HEK293 (cell line): ENCODE measurements at regions not wholly inside any gene's neighbourhood (a gene's known extent, or its start where the extent isn't known, plus 50 kb on each side); places are given as distances from the start of the nearest gene placed in this dataset.

Experiments used
- KLF1 ChIP-seq: fragments of 450-650 bp; formaldehyde crosslinking; IDR thresholded peaks from 2 replicates; pipeline ENCODE4 v1.5.1; 2016; ENCODE audit warnings: missing biosample characterization, missing genetic modification characterization
- ZNF274 ChIP-seq, 2 experiments: fragments of 200-500 bp in 1 of 2; fragments of 450-650 bp in 1 of 2; sonication (Bioruptor generic) in 1 of 2; formaldehyde crosslinking in 1 of 2; IDR thresholded peaks; 2 replicates each; pipeline versions ENCODE4 v1.5.1 to v1.6.1; 2014 to 2016; ENCODE audit warnings: borderline replicate concordance in 1 of 2, inconsistent platforms in 1 of 2, low read length in 1 of 2, missing biosample characterization in 1 of 2, missing genetic modification characterization in 1 of 2
- ZSCAN4 ChIP-seq: fragments of 450-650 bp; formaldehyde crosslinking; IDR thresholded peaks from 2 replicates; pipeline ENCODE4 v1.5.1; 2017; ENCODE audit warnings: missing biosample characterization, missing genetic modification characterization
- TF ChIP-seq, protein P1 (sequence below): fragments of 450-650 bp; formaldehyde crosslinking; IDR thresholded peaks from 2 replicates; pipeline ENCODE4 v1.5.1; 2016; ENCODE audit warnings: missing biosample characterization, missing genetic modification characterization
- TF ChIP-seq, protein P2 (sequence below): fragments of 450-650 bp; formaldehyde crosslinking; IDR thresholded peaks from 2 replicates; pipeline ENCODE4 v1.5.1; 2016; ENCODE audit warnings: missing biosample characterization, missing genetic modification characterization

DNA sequence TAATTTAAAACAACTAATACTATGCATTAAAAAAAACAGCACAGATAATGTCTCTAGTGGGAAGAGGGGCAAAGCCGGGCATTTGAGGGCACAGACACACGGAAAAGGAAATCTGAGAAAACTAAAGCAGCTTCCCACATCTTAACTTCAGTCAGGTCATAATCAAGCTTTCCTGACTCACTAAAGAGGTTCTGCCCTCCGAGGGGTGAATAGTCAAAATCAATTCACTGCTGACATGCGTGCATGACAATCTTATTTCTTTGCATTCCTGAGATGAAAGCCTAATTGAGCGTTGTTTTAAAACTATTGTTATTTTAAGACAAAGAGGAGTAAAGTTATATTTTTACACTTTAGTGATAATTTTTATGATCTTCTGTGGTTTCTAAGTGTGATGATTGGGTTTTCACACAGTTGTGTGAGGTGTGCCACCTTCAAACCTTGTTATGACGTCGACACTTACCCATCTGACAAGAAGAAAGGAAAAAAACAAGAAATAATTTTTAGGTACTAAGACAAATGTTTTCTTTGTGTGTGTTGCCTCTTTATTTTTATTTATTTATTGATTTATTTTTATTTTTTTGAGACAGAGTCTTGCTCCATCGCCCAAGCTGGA is 90.9 kb downstream of the GATA6 start:
- TF ChIP-seq, protein P1, sequence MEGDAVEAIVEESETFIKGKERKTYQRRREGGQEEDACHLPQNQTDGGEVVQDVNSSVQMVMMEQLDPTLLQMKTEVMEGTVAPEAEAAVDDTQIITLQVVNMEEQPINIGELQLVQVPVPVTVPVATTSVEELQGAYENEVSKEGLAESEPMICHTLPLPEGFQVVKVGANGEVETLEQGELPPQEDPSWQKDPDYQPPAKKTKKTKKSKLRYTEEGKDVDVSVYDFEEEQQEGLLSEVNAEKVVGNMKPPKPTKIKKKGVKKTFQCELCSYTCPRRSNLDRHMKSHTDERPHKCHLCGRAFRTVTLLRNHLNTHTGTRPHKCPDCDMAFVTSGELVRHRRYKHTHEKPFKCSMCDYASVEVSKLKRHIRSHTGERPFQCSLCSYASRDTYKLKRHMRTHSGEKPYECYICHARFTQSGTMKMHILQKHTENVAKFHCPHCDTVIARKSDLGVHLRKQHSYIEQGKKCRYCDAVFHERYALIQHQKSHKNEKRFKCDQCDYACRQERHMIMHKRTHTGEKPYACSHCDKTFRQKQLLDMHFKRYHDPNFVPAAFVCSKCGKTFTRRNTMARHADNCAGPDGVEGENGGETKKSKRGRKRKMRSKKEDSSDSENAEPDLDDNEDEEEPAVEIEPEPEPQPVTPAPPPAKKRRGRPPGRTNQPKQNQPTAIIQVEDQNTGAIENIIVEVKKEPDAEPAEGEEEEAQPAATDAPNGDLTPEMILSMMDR, result no peak
- TF ChIP-seq ZNF274 (IDR thresholded peaks at IDR 0.05; ENCODE audit: low read length) (no peak), ZNF274 (tag by site-specific recombination; IDR thresholded peaks at IDR 0.05; ENCODE audit: borderline replicate concordance) (no peak), ZSCAN4 (no peak), KLF1 (tag by site-specific recombination) (no peak)
- TF ChIP-seq, protein P2, sequence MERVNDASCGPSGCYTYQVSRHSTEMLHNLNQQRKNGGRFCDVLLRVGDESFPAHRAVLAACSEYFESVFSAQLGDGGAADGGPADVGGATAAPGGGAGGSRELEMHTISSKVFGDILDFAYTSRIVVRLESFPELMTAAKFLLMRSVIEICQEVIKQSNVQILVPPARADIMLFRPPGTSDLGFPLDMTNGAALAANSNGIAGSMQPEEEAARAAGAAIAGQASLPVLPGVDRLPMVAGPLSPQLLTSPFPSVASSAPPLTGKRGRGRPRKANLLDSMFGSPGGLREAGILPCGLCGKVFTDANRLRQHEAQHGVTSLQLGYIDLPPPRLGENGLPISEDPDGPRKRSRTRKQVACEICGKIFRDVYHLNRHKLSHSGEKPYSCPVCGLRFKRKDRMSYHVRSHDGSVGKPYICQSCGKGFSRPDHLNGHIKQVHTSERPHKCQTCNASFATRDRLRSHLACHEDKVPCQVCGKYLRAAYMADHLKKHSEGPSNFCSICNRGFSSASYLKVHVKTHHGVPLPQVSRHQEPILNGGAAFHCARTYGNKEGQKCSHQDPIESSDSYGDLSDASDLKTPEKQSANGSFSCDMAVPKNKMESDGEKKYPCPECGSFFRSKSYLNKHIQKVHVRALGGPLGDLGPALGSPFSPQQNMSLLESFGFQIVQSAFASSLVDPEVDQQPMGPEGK (tag by site-specific recombination), result no peak
